Astrocyte of the spinal cord (primary cell): ENCODE measurements at regions not wholly inside any gene's neighbourhood (a gene's known extent, or its start where the extent isn't known, plus 50 kb on each side); places are given as distances from the start of the nearest gene placed in this dataset.

ENCODE experiments used
- DNase-seq: peaks from one replicate; pipeline ENCODE4 v3.0.0; 2011; ENCODE audit warnings: low read depth, low spot score
- H3K4me3 ChIP-seq: 2 replicates; pipeline ENCODE4 v1.5.1; 2011; ENCODE audit warnings: low read depth, mild to moderate bottlenecking, low read length, moderate library complexity
- CTCF ChIP-seq: IDR thresholded peaks from 2 replicates; pipeline ENCODE4 v1.5.1; 2012; ENCODE audit warnings: low read depth, mild to moderate bottlenecking, low read length, inconsistent platforms
- in situ Hi-C: cut with HindIII; loops from 2 replicates; pipeline ENCODE4 v1.10.0; 2017; ENCODE audit warnings: low sequenced_read_pairs

DNA sequence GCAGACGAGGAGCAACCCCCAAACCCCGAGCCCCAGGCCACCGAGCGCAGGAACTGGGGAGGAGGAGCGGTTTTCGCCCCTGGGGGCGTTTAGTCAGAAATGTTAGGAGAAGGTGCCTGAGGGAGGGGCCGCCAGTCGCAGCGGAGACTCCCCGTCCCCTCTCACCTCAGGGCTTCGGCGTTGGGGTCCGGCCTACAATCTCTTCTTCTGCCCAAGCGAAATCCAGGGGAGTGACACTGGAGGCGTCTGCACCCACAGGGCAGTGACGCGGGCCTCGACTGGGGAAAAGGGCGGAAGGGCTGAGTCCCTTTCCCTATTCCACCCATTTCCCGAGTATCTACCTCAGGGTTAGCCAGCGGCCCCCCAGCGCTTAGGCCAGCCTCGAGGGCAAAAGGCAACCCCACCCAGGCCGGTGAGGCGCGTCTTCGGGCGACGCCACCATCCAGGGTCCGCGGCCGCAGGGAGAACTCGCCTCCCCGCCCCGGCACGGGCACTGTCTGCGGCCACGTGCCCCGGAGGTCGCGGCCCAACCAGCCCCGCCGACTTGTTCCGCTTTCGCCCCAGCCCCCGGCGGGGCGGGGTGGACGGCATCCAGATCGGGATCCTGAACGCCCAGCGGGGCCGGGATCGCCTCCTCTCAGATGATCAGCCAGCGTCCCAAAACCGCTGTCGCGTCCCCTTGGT is 118.7 kb upstream of the BARHL2 start:
- no peak for DNase-seq
- H3K4me3 ChIP-seq = no peak overlapping the region
- TF ChIP-seq CTCF = no peak
- in situ Hi-C loops = no loop called here

- no peak for TF ChIP-seq CTCF
These were observed 118.0 kb upstream of the BARHL2 start for GRCh38 chr1:90834886-90835660.

GRCh38 chr1:90834354-90834885 is 117.3 kb upstream of the BARHL2 start:
- in situ Hi-C loops = no loop called here
- no peak overlapping the region for H3K4me3 ChIP-seq
- DNase-seq = no peak
- no peak for TF ChIP-seq CTCF

More at GRCh38 chr1:90834886-90835660, 118.0 kb upstream of the BARHL2 start:
- peak; percentile 6 for DNase-seq
- in situ Hi-C loops = no loop called here
- no peak overlapping the region for H3K4me3 ChIP-seq

GRCh38 chr1:90833466-90834110 is 116.5 kb upstream of the BARHL2 start:
- no peak for TF ChIP-seq CTCF
- no peak for DNase-seq
- in situ Hi-C loops = no loop called here
- H3K4me3 ChIP-seq = no peak overlapping the region

DNA sequence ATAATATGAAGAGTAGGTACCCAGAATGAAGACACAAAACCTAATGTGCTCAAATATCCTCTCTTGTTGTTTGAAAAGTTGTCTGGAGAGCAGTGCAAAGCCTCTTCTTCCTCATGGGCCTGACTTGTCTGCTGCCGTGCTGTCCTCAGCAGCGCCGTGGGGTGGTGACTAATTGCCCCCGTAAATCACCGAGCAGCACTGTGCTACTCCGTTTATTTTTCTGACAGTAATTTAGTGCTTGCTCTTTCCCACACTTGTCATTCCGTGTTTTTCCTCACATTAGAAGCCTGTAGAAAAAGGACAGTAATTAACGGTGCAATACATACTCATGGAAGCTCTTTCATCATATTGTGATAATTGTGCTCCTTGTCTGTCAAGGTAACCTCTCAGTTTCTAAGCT is 114.8 kb upstream of the BARHL2 start:
- no peak overlapping the region for H3K4me3 ChIP-seq
- in situ Hi-C loops = no loop called here
- DNase-seq = no peak
- TF ChIP-seq CTCF = no peak

GRCh38 chr1:90826834-90827233 is 109.7 kb upstream of the BARHL2 start:
- DNase-seq = no peak
- TF ChIP-seq CTCF = no peak
- in situ Hi-C loops = no loop called here
- H3K4me3 ChIP-seq = no peak overlapping the region
